Aorta (tissue), 5 donors: ENCODE measurements at regions not wholly inside any gene's neighbourhood (a gene's known extent, or its start where the extent isn't known, plus 50 kb on each side); places are given as distances from the start of the nearest gene placed in this dataset.

ENCODE experiments used
- ATAC-seq: fragments of 200-7000 bp; cut with Tn5 transposase; one replicate; pipeline ENCODE4 v1.9.1; 2022; ENCODE audit warnings: moderate library complexity; ENCODE audit not compliant: low FRiP score
- DNase-seq, 2 donors: peaks; one replicate each; pipeline ENCODE4 v3.0.0-alpha.2; 2020
- H3K27ac ChIP-seq, 2 donors: one replicate each; pipeline ENCODE4 v1.5.1; 2013; ENCODE audit warnings: low read length in 2 of 2, mild to moderate bottlenecking in 2 of 2, moderate library complexity in 2 of 2, control low read depth in 1 of 2, inconsistent platforms in 1 of 2, low read depth in 1 of 2
- H3K27me3 ChIP-seq, 2 donors: one replicate each; pipeline ENCODE4 v1.6.1; 2013; ENCODE audit warnings: control low read depth in 1 of 2, low read length in 1 of 2, mild to moderate bottlenecking in 1 of 2, moderate library complexity in 1 of 2; ENCODE audit not compliant: insufficient read depth in 2 of 2, control insufficient read depth in 1 of 2
- H3K36me3 ChIP-seq, 2 donors: one replicate each; pipeline ENCODE4 v1.6.1; 2013; ENCODE audit warnings: control low read depth in 1 of 2, low read length in 1 of 2, mild to moderate bottlenecking in 1 of 2; ENCODE audit not compliant: insufficient read depth in 2 of 2, control insufficient read depth in 1 of 2
- H3K4me1 ChIP-seq, 2 donors: one replicate each; pipeline ENCODE4 v1.6.1; 2013; ENCODE audit warnings: low read length in 2 of 2, control low read depth in 1 of 2, mild to moderate bottlenecking in 1 of 2, moderate library complexity in 1 of 2; ENCODE audit not compliant: insufficient read depth in 2 of 2, control insufficient read depth in 1 of 2
- H3K4me3 ChIP-seq, 2 donors: one replicate each; pipeline ENCODE4 v1.5.1; 2013; ENCODE audit warnings: low read length in 2 of 2, control low read depth in 1 of 2, mild to moderate bottlenecking in 1 of 2
- H3K9me3 ChIP-seq: one replicate; pipeline ENCODE4 v1.6.1; 2013; ENCODE audit warnings: mild to moderate bottlenecking, low read length; ENCODE audit not compliant: control insufficient read depth
- WGBS, 2 donors: extraction: QIAGEN DNeasy Blood & Tissue Kit; methylation state at CpG; one replicate each; pipeline ENCODE4 v1.1.7; 2013; 5-methylcytosine and 5-hydroxymethylcytosine counted together
- intact Hi-C, 2 donors: fragments of 100-400 bp; cut with DNase I; formaldehyde crosslinking; loops; one replicate each; pipeline versions ENCODE4 v1.14.2 to v1.15.0; 2022
- donor health status: healthy with polysubstance abuse.
- donor health status: Bipolar disorder and iron deficiency.
- donor health status: DM: no; HTN: no; CAD: no.
- donor health status: DM: no; HTN: no; CAD: no.
- donor health status: DM: yes; HTN: yes; CAD: no.

- no peak for ATAC-seq
- no peak for DNase-seq
- Histone ChIP-seq H3K36me3 (no peaks in the 10 kb centered on the region), H3K9me3 (no peaks in the 10 kb centered on the region), H3K27ac (no peak overlapping the region), H3K4me1 (no peaks in the 10 kb centered on the region), H3K27me3 (peaks cover 0 to 2% of the 10 kb centered on the region in 2 donors), H3K4me3 (no peak overlapping the region)
- 78 to 80% methylated on average over 2 of the region's 2 CpGs for WGBS, 2 donors
- intact Hi-C loops: no loop called here
Measured at GRCh38 chr2:57126410-57126809, 920.2 kb upstream of the VRK2 start.

GRCh38 chr2:57139179-57139578, 907.4 kb upstream of the VRK2 start:
- Histone ChIP-seq H3K36me3 (no peaks in the 10 kb centered on the region), H3K9me3 (no peaks in the 10 kb centered on the region), H3K27me3 (no peaks in the 10 kb centered on the region), H3K4me3 (no peak overlapping the region), H3K27ac (no peak overlapping the region), H3K4me1 (no peaks in the 10 kb centered on the region)
- DNase-seq: no peak
- WGBS, 2 donors: 62 to 70% methylated on average over 1 of the region's 1 CpG
- intact Hi-C loops: no loop called here
- ATAC-seq: no peak

- ATAC-seq: no peak
- intact Hi-C loops: no loop called here
- Histone ChIP-seq H3K27me3 (no peaks in the 10 kb centered on the region), H3K9me3 (no peaks in the 10 kb centered on the region), H3K27ac (no peak overlapping the region), H3K36me3 (no peaks in the 10 kb centered on the region), H3K4me1 (no peaks in the 10 kb centered on the region), H3K4me3 (no peak overlapping the region)
- DNase-seq: no peak
Measured at GRCh38 chr2:57141269-57141668, 905.3 kb upstream of the VRK2 start.

GRCh38 chr2:57146951-57147350, 899.7 kb upstream of the VRK2 start:
- Histone ChIP-seq H3K27me3 (no peaks in the 10 kb centered on the region), H3K4me3 (no peak overlapping the region), H3K36me3 (no peaks in the 10 kb centered on the region), H3K9me3 (no peaks in the 10 kb centered on the region), H3K27ac (no peak overlapping the region), H3K4me1 (no peaks in the 10 kb centered on the region)
- intact Hi-C loops: no loop called here
- ATAC-seq (no peak), DNase-seq (no peak)
- WGBS, 2 donors: 43 to 47% methylated on average over 1 of the region's 1 CpG

- ATAC-seq (peak; percentile 48), DNase-seq (no peak)
- Histone ChIP-seq H3K27me3 (no peaks in the 10 kb centered on the region), H3K4me1 (no peaks in the 10 kb centered on the region), H3K36me3 (no peaks in the 10 kb centered on the region), H3K27ac (no peak overlapping the region), H3K4me3 (no peak overlapping the region), H3K9me3 (peaks cover 5% of the 10 kb centered on the region)
- 74 to 76% methylated on average over 2 of the region's 2 CpGs for WGBS, 2 donors
- intact Hi-C loops: no loop called here
Measured at GRCh38 chr2:57156231-57156924, 890.2 kb upstream of the VRK2 start.

- intact Hi-C loops: no loop called here
- ATAC-seq: no peak
- WGBS, 2 donors: 37 to 43% methylated on average over 2 of the region's 2 CpGs
Measured at GRCh38 chr2:57160976-57161375, 885.6 kb upstream of the VRK2 start.

GRCh38 chr2:57177176-57177575, 869.4 kb upstream of the VRK2 start:
- Histone ChIP-seq H3K36me3 (no peaks in the 10 kb centered on the region), H3K27ac (no peak overlapping the region), H3K9me3 (no peaks in the 10 kb centered on the region), H3K4me3 (no peak overlapping the region), H3K27me3 (no peaks in the 10 kb centered on the region), H3K4me1 (no peaks in the 10 kb centered on the region)
- DNase-seq: no peak
- 78 to 82% methylated on average over 1 of the region's 1 CpG for WGBS, 2 donors
- intact Hi-C loops: no loop called here
- no peak for ATAC-seq

More at GRCh38 chr2:57160976-57161375, 885.6 kb upstream of the VRK2 start:
- Histone ChIP-seq H3K9me3 (peaks cover 2% of the 10 kb centered on the region), H3K36me3 (no peaks in the 10 kb centered on the region), H3K27me3 (no peaks in the 10 kb centered on the region), H3K4me3 (no peak overlapping the region), H3K27ac (no peak overlapping the region), H3K4me1 (no peaks in the 10 kb centered on the region)
- DNase-seq: no peak

- no peaks in the 10 kb centered on the region for H3K27me3 ChIP-seq
- DNase-seq (no peak), ATAC-seq (no peak)
- no peak overlapping the region for H3K27ac ChIP-seq
- intact Hi-C loops: no loop called here
- 69 to 72% methylated on average over 4 of the region's 4 CpGs for WGBS, 2 donors
- H3K36me3 ChIP-seq: no peaks in the 10 kb centered on the region
- H3K9me3 ChIP-seq: no peaks in the 10 kb centered on the region
- H3K4me1 ChIP-seq: no peaks in the 10 kb centered on the region
- H3K4me3 ChIP-seq: no peak overlapping the region
Measured at GRCh38 chr2:57180042-57180567, 866.5 kb upstream of the VRK2 start.

GRCh38 chr2:57180678-57181077, 865.9 kb upstream of the VRK2 start:
- no peaks in the 10 kb centered on the region for H3K36me3 ChIP-seq
- no peak overlapping the region for H3K27ac ChIP-seq
- intact Hi-C loops: no loop called here
- DNase-seq (no peak), ATAC-seq (no peak)
- H3K9me3 ChIP-seq: no peaks in the 10 kb centered on the region
- H3K4me1 ChIP-seq: no peaks in the 10 kb centered on the region
- H3K4me3 ChIP-seq: no peak overlapping the region
- no peaks in the 10 kb centered on the region for H3K27me3 ChIP-seq
